DMS114 treated with DMSO at 0.1 percent for 48 hours (cell line): ENCODE measurements at regions not wholly inside any gene's neighbourhood (a gene's known extent, or its start where the extent isn't known, plus 50 kb on each side); places are given as distances from the start of the nearest gene placed in this dataset.
"Not testable (repeated sequence)": the region's sequence is repeated elsewhere in the genome, so short reads cannot be mapped to it uniquely, and the experiment has no call there.

ENCODE experiments used
- DNase-seq: peaks from one replicate; lab custom pipeline; 2025; ENCODE audit not compliant: unreplicated experiment; lab: John Stamatoyannopoulos, UW

GRCh38 chr15:87727073-87727472, 529.5 kb downstream of the NTRK3 start:
- DNase-seq: no peak

DNA sequence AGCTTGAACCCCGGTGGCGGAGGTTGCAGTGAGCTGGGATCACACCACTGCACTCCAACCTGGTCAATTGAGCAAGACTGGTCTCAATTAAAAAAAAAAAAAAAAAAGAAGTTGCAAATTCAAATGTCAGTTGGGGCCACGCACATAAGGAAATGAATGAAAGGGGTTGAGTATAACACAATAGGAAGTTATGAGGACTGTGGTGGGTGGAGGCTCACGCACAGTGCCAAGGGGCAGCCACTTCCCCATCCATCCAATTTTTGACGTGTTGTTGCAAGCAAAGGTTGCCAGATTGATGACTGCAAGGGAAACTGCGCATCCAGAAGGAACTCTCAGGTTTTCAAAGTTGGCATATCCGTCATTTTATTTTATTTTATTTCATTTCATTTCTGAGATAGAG, 532.2 kb downstream of the NTRK3 start:
- DNase-seq: no peak

DNA sequence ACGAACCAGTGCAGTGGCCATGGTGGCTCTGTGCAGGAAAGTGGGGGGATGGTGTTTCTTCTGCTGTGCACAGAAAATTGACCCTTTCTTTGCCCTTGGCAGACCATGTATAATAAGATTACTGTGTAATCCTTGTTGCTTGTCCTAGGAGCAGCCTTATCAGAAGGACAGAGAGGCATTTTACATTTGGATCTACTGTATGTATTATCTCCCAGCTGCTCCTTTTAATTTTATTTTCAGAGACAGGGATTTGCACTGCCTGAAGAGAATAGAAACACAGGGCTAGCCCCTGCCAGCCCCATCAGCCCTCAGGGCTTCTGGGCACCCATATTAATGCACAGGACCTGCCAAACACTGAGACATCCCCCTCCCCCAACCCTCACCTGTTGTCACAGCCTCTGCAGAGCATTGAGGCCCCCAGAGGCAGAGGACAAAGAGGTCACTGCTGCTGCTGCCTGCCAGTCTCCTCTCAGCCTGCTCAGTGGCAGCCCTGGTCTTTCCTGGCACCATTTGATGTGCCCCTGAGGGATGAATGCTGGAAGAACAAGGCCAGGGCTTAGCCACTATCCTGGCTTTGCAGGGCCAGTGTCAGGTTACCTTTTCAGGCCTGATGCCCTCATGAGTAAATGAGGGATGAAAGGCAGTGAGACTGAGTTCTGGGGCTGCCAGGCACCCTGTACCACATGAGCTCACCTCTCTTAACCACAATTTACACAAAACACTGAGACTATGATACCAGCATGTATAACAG, 533.4 kb downstream of the NTRK3 start:
- no peak for DNase-seq

GRCh38 chr15:87720235-87720634, 536.3 kb downstream of the NTRK3 start:
- no peak for DNase-seq

DNA sequence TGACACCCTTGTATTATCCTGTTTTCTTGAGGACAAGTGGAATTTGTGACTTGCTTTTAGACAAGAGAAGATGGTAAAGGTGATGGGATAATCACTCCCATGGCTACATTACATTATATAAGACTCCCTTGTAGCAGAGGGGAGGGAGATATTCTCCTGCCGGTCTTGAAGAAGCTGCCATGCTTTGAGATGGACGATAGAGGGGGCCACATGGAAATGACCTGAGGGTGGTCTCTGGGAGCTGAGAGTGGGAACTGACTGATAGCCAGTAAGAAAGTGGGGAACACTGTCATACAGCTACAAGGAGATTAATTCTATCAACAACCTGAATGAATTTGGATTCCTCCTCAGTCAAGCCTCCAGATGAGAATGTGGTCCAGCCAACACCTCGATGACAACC, 540.1 kb downstream of the NTRK3 start:
- no peak for DNase-seq

DNA sequence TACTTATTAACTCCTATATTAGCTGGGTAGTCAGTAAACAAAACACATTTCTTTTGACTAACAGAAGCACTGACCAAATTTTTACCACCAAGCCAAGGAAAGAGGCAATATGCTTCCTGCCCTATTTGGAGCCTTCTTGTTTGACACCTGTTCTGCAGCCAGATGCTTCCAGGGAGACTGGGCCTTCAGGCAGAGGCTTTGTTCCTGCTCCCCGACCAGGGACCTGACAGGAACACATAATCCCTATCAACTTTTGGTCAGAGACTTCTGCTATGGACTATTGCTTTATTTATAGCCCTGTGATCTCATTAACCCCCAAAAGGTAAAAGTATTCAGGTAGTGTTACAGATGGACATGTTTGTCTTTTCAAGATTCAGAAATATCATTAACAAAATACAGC, 541.3 kb downstream of the NTRK3 start:
- no peak for DNase-seq

DNA sequence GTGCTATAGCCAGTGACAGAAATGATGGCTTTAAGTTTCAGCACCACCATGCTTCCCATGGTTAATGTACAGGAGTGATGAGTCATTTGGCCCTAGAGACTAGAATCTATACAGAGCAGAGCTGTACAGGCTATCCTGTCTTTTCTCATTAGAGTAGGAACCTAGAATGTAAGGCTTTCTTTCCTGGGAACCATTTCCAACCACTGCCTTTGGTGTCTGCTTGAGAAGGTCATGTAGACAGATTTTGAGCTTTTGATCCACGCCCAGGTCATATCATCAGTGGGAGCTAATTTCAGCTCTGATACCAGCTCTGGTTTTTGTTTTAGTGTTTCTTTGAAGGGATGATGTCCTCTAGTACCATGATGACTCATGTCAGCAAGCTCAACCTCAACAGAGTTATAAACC, 543.1 kb downstream of the NTRK3 start:
- DNase-seq: no peak

GRCh38 chr15:87712211-87712610, 544.3 kb downstream of the NTRK3 start:
- no peak for DNase-seq

GRCh38 chr15:87711026-87711425, 545.5 kb downstream of the NTRK3 start:
- no peak for DNase-seq

DNA sequence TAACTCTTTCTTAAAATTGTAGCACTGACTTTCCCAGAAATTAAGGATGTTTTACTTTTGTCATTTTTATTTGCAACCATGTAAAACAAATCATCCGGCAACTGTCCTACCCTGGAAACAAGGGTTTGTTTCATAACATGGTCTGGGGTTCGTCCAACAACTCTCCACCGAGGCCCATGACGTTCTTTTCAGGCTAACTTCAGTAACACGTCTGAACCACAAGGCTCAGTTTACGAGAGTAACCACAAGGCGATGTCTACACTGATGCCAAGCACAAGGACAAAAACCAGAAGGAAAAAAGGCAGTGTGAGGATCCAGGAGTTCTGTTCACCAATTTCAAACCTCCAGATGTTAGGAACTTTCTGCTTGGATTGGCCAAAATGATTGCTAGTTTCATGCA, 546.1 kb downstream of the NTRK3 start:
- DNase-seq: no peak

- DNase-seq: no peak
These were observed 548.9 kb downstream of the NTRK3 start for GRCh38 chr15:87707566-87708130.

- DNase-seq: no peak
These were observed 549.5 kb downstream of the NTRK3 start for GRCh38 chr15:87707071-87707470.

DNA sequence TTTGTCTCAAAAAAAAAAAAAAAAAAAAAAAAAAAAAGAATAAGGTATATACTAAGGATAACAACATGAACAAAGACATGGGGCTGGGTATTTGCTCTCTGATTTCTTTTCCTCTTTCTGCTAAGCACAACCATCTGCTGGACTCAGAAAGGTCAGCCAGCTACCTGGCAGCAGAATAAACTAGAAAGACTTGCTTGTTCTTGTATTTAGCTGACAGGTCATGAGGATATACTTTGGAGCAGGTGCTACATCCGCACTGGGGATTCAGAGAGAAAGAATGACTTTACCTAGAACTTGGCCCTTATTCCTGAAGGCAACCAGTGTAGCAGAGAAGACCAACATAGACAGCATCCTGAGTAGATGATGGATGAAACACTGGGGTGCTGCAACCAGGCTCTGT, 550.5 kb downstream of the NTRK3 start:
- no peak for DNase-seq

- no peak for DNase-seq
These were observed 552.3 kb downstream of the NTRK3 start for GRCh38 chr15:87704276-87704675.

DNA sequence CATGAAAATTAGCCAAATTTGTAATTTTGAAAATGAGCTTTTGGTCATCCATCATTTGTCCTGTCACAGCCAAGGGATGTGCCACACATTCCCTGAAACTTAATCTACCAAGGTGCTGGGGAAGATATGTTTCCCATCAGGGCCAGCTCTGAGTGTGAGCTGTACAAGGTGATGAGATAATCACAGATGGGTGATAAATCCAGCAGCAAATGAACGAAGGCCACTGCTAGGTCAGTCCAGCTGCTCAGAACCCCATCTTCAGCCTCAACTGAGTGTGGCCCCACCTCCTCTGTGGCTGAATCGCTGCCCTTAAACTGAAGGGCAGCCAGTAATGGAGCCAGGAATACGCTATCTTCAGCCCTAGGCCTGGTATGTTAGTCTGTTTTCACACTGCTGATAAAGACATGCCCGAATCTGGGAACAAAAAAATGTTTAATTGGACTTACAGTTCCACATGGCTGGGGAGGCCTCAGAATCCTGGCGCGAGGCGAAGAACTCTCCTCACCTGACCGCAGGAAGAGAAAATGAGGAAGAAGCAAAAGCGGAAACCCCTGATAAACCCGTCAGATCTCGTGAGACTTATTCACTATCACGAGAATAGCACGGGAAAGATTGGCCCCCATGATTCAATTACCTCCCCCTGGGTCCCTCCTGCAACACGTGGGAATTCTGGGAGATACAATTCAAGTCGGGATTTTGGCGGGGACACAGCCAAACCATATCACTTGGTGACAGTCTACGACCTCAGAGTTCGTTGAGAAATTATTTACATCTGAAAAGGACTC, 553.0 kb downstream of the NTRK3 start:
- DNase-seq: no peak

DNA sequence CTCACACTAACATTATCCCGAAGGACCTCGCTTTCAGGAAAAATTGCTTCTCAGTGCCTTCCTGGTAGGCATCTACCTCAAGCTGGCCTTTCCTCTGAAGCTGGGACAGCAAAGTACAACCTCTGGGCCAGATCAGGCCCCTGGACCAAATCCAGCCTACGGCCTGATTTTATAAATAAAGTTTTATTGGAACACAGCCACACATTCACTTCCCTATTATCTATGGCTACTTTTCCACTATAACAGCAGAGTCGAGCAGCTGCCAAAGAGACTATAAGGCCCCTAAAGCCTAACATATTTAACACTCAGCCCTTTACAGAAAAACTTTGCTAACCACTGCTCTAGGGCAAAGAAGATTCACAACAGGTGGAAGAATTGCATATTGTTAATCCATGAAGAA, 554.3 kb downstream of the NTRK3 start:
- no peak for DNase-seq

DNA sequence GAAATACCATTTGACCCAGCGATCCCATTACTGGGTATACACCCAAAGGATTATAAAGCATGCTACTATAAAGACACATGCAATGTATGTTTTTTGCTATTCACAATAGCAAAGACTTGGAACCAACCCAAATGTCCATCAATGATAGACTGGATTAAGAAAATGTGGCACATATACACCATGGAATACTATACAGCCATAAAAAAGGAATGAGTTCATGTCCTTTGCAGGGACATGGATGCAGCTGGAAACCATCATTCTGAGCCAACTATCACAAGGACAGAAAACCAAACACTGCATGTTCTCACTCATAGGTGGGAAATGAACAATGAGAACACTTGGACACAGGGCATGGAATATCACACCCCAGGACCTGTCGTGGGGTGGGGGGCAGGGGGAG, 558.1 kb downstream of the NTRK3 start:
- not testable (repeated sequence) for DNase-seq

DNA sequence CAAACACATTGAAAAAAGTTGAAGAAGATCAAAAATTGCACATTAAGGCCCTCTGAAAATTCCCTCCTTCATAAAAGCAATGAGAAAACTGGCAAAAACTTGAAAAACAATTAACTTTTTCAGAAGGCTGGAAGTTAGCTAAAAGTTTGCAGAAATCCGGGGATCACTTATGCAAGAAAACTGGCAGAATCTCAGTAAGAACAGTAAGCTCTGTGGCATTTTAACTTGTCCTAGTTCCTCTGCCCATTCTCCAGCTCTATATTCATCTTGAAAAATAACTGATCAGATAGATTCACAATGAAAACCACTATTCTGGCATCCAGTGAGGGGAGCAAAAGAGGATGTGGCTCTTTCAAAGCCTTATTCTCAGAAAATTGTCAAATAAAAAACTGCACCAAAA, 566.8 kb downstream of the NTRK3 start:
- no peak for DNase-seq

DNA sequence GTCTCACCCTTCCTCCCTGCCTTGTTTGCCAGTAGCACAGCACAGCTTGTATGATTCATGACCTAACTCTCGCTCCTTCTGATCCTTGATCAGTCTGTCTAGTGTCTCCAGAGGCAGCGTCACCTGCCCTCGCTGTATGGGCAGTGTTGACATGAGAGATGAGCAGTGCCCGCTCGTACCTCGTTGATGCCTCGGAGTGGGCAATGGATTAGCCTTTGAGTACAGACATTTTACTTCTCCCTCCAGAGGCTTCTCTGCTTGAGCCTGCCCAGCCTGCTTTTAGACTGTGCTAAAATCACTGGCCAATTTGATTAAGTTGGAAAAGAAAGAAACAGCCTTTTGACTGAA, 569.0 kb downstream of the NTRK3 start:
- no peak for DNase-seq

GRCh38 chr15:87686841-87687522, 569.6 kb downstream of the NTRK3 start:
- DNase-seq: no peak

GRCh38 chr15:87686339-87686738, 570.2 kb downstream of the NTRK3 start:
- DNase-seq: no peak

- DNase-seq: no peak
These were observed 574.0 kb downstream of the NTRK3 start for GRCh38 chr15:87682527-87682926.
